BE2C (cell line): ENCODE measurements at regions not wholly inside any gene's neighbourhood (a gene's known extent, or its start where the extent isn't known, plus 50 kb on each side); places are given as distances from the start of the nearest gene placed in this dataset.
"Not testable (repeated sequence)": the region's sequence is repeated elsewhere in the genome, so short reads cannot be mapped to it uniquely, and the experiment has no call there.

ENCODE experiments used
- DNase-seq: peaks from one replicate; pipeline ENCODE4 v3.0.0-alpha.2; 2020
- H3K27me3 ChIP-seq: fragments of 250-450 bp; sonication (Bioruptor Pico); 2 replicates; pipeline ENCODE4 v1.5.1; 2020; ENCODE audit warnings: mild to moderate bottlenecking
- H3K36me3 ChIP-seq: fragments of 250-450 bp; sonication (Bioruptor Pico); 2 replicates; pipeline ENCODE4 v1.5.1; 2020; ENCODE audit warnings: mild to moderate bottlenecking
- H3K4me1 ChIP-seq: fragments of 250-450 bp; sonication (Bioruptor Pico); 2 replicates; pipeline ENCODE4 v1.5.1; 2020
- H3K4me3 ChIP-seq: 2 replicates; pipeline ENCODE4 v1.5.1; 2011; ENCODE audit warnings: low read depth, low read length
- H3K9me3 ChIP-seq: fragments of 250-450 bp; sonication (Bioruptor Pico); 2 replicates; pipeline ENCODE4 v1.5.1; 2020
- TF ChIP-seq, protein P1 (sequence below): IDR thresholded peaks from 2 replicates; pipeline ENCODE4 v1.5.1; 2012; ENCODE audit warnings: mild to moderate bottlenecking, low read depth, low read length

DNA sequence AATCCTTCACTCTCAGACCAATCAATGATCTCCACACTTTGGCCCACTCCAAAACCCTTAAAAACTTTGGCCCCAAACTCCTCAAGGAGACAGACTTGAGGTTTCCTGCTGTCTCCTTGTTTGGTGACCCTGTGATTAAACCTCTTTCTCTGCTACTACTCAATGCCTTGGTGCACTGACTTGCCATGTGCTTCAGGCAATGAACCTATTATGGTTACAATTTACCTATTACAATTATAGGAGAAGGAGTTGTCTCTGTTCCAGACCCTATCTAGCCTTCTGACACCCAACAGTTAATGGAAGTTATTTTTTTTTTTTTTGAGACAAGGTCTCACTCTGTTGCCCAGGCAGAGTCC is 263.1 kb downstream of the STIM2 start:
- Histone ChIP-seq H3K36me3 (no peaks in the 10 kb centered on the region), H3K4me3 (no peak overlapping the region), H3K27me3 (no peaks in the 10 kb centered on the region), H3K9me3 (no peaks in the 10 kb centered on the region), H3K4me1 (no peaks in the 10 kb centered on the region)
- TF ChIP-seq, protein P1, sequence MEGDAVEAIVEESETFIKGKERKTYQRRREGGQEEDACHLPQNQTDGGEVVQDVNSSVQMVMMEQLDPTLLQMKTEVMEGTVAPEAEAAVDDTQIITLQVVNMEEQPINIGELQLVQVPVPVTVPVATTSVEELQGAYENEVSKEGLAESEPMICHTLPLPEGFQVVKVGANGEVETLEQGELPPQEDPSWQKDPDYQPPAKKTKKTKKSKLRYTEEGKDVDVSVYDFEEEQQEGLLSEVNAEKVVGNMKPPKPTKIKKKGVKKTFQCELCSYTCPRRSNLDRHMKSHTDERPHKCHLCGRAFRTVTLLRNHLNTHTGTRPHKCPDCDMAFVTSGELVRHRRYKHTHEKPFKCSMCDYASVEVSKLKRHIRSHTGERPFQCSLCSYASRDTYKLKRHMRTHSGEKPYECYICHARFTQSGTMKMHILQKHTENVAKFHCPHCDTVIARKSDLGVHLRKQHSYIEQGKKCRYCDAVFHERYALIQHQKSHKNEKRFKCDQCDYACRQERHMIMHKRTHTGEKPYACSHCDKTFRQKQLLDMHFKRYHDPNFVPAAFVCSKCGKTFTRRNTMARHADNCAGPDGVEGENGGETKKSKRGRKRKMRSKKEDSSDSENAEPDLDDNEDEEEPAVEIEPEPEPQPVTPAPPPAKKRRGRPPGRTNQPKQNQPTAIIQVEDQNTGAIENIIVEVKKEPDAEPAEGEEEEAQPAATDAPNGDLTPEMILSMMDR: no peak
- DNase-seq: no peak

DNA sequence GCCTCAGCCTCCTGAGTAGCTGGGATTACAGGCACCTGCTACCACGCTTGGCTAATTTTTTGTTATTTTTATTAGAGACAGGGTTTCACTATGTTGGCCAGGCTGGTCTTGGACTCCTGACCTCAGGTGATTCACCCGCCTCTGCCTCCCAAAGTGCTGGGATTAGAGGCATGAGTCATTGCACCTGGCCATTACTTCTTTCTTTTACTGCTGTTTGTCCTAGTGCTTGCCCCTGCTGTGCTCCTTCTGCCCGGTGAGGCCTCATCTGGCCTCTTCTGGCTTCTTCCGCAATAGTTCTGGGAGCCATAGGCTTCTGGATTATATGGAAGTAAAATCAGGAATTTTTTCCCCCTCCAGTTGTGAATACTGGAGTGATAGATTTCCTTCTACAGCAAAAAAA is 266.3 kb downstream of the STIM2 start:
- not testable (repeated sequence) for DNase-seq, H3K27me3 ChIP-seq, H3K9me3 ChIP-seq, H3K36me3 ChIP-seq, H3K4me3 ChIP-seq, H3K4me1 ChIP-seq

DNA sequence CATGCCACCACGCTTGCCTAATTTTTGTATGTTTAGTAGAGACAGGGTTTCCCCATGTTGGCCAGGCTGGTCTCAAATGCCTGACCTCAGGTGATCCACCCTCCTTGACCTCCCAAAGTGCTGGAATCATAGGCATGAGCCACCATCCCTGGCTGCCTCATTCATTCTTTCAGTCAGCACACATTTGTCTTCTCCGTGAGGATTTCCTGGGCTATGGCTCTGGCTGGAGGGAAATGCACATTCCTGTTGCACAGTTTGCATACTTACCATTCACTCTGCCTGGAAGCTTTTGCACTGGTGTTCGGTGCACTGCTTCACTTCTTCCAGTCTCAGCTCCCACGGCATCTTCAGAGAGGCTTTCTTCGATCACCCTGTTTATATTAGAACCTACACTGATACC is 267.8 kb downstream of the STIM2 start:
- H3K4me3 ChIP-seq: no peak overlapping the region
- TF ChIP-seq, protein P1: no peak
- H3K27me3 ChIP-seq: no peaks in the 10 kb centered on the region
- DNase-seq: no peak
- no peaks in the 10 kb centered on the region for H3K4me1 ChIP-seq
- H3K9me3 ChIP-seq: no peaks in the 10 kb centered on the region
- H3K36me3 ChIP-seq: no peaks in the 10 kb centered on the region

DNA sequence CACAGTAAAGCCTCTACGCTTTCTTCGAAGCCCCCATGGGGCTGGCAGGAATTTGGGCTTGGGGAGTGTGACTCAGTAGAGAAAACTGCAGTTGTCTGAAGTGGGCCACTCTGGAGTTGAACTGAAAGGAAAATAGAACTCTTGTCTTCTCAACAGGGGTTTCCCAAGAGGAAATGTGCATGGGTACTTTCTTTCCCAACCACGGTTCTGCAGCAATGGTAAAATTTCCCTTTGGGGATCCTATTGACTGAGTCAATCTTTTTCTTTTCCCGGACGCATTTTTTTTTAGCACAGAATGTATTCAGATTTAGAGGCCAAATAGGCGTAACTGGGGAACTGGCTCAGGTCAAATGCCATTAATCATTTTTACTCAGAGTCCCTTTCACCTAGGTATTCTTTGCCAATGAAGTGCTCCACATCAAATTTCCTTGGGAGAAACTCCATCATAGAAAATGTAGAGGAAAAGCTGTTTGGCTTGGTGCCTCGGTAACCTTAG is 269.3 kb downstream of the STIM2 start:
- no peaks in the 10 kb centered on the region for H3K36me3 ChIP-seq
- no peaks in the 10 kb centered on the region for H3K4me1 ChIP-seq
- TF ChIP-seq, protein P1: no peak
- DNase-seq: no peak
- H3K9me3 ChIP-seq: no peaks in the 10 kb centered on the region
- no peaks in the 10 kb centered on the region for H3K27me3 ChIP-seq
- no peak overlapping the region for H3K4me3 ChIP-seq

DNA sequence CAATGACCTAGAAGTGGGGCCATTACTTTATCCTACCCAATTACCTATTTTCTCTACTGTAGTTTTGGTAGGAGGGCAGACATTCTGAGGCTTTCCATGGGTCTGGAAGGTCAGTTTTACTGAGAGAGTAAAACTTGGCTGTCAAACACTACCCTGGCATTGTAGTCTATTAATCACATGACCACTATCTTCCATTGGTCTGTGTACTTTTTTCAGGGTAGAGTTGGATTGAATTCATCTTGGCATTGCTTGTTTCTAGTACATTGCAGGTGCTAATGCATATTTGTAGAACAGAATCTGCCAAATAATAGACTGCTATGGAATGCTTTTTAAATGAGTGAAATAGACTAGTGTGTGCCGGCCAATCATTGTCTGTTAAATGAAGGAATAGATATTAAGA is 271.9 kb downstream of the STIM2 start:
- no peak for DNase-seq
- H3K9me3 ChIP-seq: no peaks in the 10 kb centered on the region
- TF ChIP-seq, protein P1: no peak
- no peaks in the 10 kb centered on the region for H3K4me1 ChIP-seq
- no peak overlapping the region for H3K4me3 ChIP-seq
- no peaks in the 10 kb centered on the region for H3K36me3 ChIP-seq
- H3K27me3 ChIP-seq: no peaks in the 10 kb centered on the region

DNA sequence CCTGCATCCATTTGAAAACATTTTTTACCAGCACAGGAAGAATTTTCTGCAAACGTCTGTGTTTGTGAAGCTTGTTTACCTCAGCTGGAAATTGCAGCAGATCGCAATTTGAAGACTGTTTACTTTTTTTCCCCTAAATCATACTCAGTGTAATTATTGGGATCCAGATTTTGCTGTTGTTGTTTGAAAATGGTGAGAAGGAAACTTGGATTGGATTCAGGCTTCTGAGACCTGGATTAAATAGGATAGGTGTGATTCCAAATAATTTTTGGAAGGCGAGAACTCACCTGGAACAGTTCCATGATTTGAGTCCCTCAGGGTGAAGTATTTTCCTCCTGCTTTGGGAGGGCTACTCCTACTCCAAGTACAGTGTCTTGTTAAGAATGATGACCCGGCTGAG is 279.8 kb downstream of the STIM2 start:
- TF ChIP-seq, protein P1: no peak
- Histone ChIP-seq H3K4me1 (no peaks in the 10 kb centered on the region), H3K9me3 (no peaks in the 10 kb centered on the region), H3K36me3 (no peaks in the 10 kb centered on the region), H3K27me3 (no peaks in the 10 kb centered on the region), H3K4me3 (no peak overlapping the region)
- no peak for DNase-seq

DNA sequence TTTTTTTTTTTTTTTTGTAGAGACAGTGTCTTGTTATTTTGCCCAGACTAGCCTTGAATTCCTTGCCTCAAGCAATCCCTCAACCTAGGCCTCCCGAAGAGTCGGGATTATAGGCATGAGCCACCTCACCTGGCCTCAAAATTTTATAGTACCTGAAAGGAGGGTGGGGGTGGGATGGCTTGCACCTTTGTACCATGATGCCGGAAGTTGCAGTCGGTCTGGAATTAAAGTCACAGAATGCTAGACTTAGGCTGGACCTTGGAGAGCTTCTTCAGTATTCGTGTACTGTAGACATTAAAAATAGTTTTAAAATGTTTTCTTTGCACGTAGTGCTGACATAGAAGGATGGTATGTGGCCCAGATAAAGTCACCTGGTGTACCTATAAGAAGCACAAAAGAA is 280.9 kb downstream of the STIM2 start:
- H3K27me3 ChIP-seq: no peaks in the 10 kb centered on the region
- H3K4me3 ChIP-seq: no peak overlapping the region
- H3K9me3 ChIP-seq: no peaks in the 10 kb centered on the region
- TF ChIP-seq, protein P1: no peak
- no peak for DNase-seq
- no peaks in the 10 kb centered on the region for H3K36me3 ChIP-seq
- no peaks in the 10 kb centered on the region for H3K4me1 ChIP-seq
